Astrocyte of the cerebellum (primary cell): ENCODE measurements at regions not wholly inside any gene's neighbourhood (a gene's known extent, or its start where the extent isn't known, plus 50 kb on each side); places are given as distances from the start of the nearest gene placed in this dataset.

ENCODE experiments used
- DNase-seq: peaks from one replicate; pipeline ENCODE4 v3.0.0-alpha.2; 2011; ENCODE audit warnings: low read depth
- H3K4me3 ChIP-seq: 2 replicates; pipeline ENCODE4 v1.5.1; 2011; ENCODE audit warnings: mild to moderate bottlenecking, low read depth, low read length, moderate library complexity
- CTCF ChIP-seq: IDR thresholded peaks from 2 replicates; pipeline ENCODE4 v1.5.1; 2012; ENCODE audit warnings: low read length, low read depth, moderate library complexity, mild to moderate bottlenecking; ENCODE audit errors: missing control alignments
- in situ Hi-C: cut with HindIII; loops from 2 replicates; pipeline ENCODE4 v1.10.0; 2017; ENCODE audit warnings: low sequenced_read_pairs

GRCh38 chrX:8868070-8868773 lies 67.0 kb upstream of the FAM9A start:
- TF ChIP-seq CTCF, result no peak
- in situ Hi-C loops, result no loop called here
- no peak overlapping the region for H3K4me3 ChIP-seq
- no peak for DNase-seq

GRCh38 chrX:8867406-8867805 lies 66.2 kb upstream of the FAM9A start:
- no peak for TF ChIP-seq CTCF
- DNase-seq, result no peak
- in situ Hi-C loops, result no loop called here
- no peak overlapping the region for H3K4me3 ChIP-seq

- TF ChIP-seq CTCF, result no peak
- no peak for DNase-seq
- in situ Hi-C loops, result no loop called here
- H3K4me3 ChIP-seq, result no peak overlapping the region
These were observed 63.0 kb upstream of the FAM9A start for GRCh38 chrX:8864161-8864560.

GRCh38 chrX:8861908-8862307 lies 60.7 kb upstream of the FAM9A start:
- in situ Hi-C loops, result no loop called here
- TF ChIP-seq CTCF, result no peak
- no peak overlapping the region for H3K4me3 ChIP-seq
- no peak for DNase-seq

- H3K4me3 ChIP-seq, result no peak overlapping the region
- no peak for TF ChIP-seq CTCF
- in situ Hi-C loops, result no loop called here
- DNase-seq, result no peak
These were observed 50.2 kb upstream of the FAM9A start for GRCh38 chrX:8851231-8851886.
